Ectodermal cell (in vitro differentiated cells): ENCODE measurements at regions not wholly inside any gene's neighbourhood (a gene's known extent, or its start where the extent isn't known, plus 50 kb on each side); places are given as distances from the start of the nearest gene placed in this dataset.

Experiments
- H3K27ac ChIP-seq: 2 replicates; pipeline ENCODE4 v1.7.0; 2013; ENCODE audit warnings: mild to moderate bottlenecking, low read depth, low read length; ENCODE audit not compliant: insufficient read depth, poor library complexity, severe bottlenecking
- H3K27me3 ChIP-seq: 2 replicates; pipeline ENCODE4 v1.7.0; 2013; ENCODE audit warnings: mild to moderate bottlenecking, low read length; ENCODE audit not compliant: insufficient read depth, control insufficient read depth, poor library complexity, severe bottlenecking
- H3K36me3 ChIP-seq: one replicate; pipeline ENCODE4 v1.7.0; 2013; ENCODE audit warnings: low read length; ENCODE audit not compliant: control insufficient read depth, insufficient read depth
- H3K4me1 ChIP-seq: one replicate; pipeline ENCODE4 v1.7.0; 2013; ENCODE audit warnings: low read length; ENCODE audit not compliant: control insufficient read depth, insufficient read depth
- H3K4me3 ChIP-seq: 2 replicates; pipeline ENCODE4 v1.7.0; 2013; ENCODE audit warnings: low read depth, low read length, control low read depth; ENCODE audit not compliant: insufficient read depth
- H3K9me3 ChIP-seq: 2 replicates; pipeline ENCODE4 v1.7.0; 2013; ENCODE audit warnings: mild to moderate bottlenecking, low read length, moderate library complexity; ENCODE audit not compliant: control insufficient read depth
- WGBS, 2 experiments: methylation state at CpG; one replicate each; pipeline ENCODE4 v1.1.7; 2013; ENCODE audit warnings: missing lambda C conversion rate in 2 of 2; 5-methylcytosine and 5-hydroxymethylcytosine counted together

DNA sequence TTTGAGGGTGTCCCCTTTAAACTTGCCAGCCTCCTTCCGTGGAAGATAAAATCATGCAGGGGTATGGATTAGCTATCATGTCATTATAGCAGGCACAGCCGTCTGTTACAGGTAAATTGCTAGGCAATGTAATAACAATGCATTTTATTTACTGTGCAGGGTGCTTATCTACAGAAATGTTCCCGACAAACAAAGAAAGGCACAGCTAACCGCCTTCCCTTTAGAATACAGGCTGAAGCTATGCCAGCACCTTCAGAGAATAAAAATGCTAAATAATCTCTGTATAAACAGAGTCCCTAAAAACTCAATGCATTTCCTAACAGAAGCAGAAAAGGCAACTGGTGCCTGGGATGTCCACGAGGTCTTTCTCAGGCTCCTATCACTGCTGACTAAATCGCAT lies 239.2 kb downstream of the SPTSSA start:
- no peaks in the 10 kb centered on the region for H3K9me3 ChIP-seq
- no peaks in the 10 kb centered on the region for H3K27me3 ChIP-seq
- no peak overlapping the region for H3K4me3 ChIP-seq
- H3K36me3 ChIP-seq: no peaks in the 10 kb centered on the region
- 83 to 95% methylated on average over 6 of the region's 6 CpGs for whole genome bisulfite sequencing, 2 experiments
- H3K4me1 ChIP-seq: no peaks in the 10 kb centered on the region
- H3K27ac ChIP-seq: no peak overlapping the region

DNA sequence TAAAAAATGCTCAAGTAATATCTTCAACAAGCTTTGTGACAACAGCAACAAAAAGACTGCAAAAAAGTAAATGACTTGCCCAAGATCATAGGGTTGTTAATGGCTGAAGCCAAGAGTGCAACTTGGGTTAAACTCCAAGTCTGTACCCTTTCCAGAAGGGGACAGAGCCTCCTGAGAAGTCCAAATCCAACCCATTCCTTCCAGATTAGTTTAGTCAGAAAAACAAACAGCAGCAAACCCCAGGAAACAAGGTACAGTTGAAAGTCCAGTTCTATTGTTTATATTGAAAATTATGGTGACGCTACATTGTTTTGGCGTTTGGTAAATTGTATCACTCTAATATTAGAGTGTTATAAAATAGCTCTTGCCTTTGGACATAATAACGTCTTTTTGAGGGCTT lies 239.9 kb downstream of the SPTSSA start:
- H3K36me3 ChIP-seq: no peaks in the 10 kb centered on the region
- H3K27me3 ChIP-seq: no peaks in the 10 kb centered on the region
- no peaks in the 10 kb centered on the region for H3K4me1 ChIP-seq
- no peak overlapping the region for H3K27ac ChIP-seq
- WGBS, 2 experiments: 93 to 96% methylated on average over 2 to 3 of the region's 3 CpGs
- no peaks in the 10 kb centered on the region for H3K9me3 ChIP-seq
- H3K4me3 ChIP-seq: no peak overlapping the region

GRCh38 chr14:34220921-34221320 lies 241.1 kb downstream of the SPTSSA start:
- H3K27me3 ChIP-seq: no peaks in the 10 kb centered on the region
- no peaks in the 10 kb centered on the region for H3K4me1 ChIP-seq
- H3K4me3 ChIP-seq: no peak overlapping the region
- H3K27ac ChIP-seq: no peak overlapping the region
- no peaks in the 10 kb centered on the region for H3K9me3 ChIP-seq
- H3K36me3 ChIP-seq: no peaks in the 10 kb centered on the region
- 57 to 64% methylated on average over 7 of the region's 7 CpGs for WGBS, 2 experiments

GRCh38 chr14:34220378-34220706 lies 241.7 kb downstream of the SPTSSA start:
- no peak overlapping the region for H3K4me3 ChIP-seq
- no peaks in the 10 kb centered on the region for H3K27me3 ChIP-seq
- H3K27ac ChIP-seq: no peak overlapping the region
- H3K4me1 ChIP-seq: no peaks in the 10 kb centered on the region
- no peaks in the 10 kb centered on the region for H3K9me3 ChIP-seq
- 80 to 81% methylated on average over 1 to 2 of the region's 2 CpGs for WGBS, 2 experiments
- H3K36me3 ChIP-seq: no peaks in the 10 kb centered on the region

DNA sequence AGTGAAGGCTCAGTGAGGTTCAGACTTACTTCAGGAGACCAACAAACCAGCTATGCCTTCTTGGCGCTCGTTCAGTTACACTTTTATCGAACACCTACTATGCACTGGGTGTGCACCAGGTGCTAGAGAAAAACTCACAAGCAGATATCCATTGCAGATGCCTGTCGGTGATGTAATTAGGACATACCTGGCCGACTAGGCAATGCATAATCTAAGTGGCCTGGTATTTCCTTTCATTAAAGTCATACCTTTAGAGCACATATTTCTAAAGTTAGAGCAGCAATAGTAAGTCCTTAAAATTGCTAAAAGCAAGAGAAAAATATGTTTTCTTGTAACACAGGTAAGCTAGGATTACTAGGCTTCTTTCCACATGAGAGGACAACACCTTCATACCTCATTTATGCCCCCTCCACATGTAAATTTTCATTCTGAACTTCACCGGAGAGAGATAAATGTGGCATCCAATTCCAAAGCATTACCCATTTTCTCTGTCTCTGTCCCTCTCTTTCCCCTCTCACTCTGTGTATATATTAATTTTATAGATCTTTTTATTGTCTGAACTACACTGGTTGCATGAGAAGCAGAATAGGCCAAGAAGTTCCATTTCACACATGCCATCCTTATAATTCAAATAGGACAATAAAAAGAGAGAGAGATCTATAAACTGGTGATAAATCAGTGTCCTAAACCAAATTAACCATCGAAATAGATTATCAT lies 242.2 kb downstream of the SPTSSA start:
- no peak overlapping the region for H3K27ac ChIP-seq
- no peak overlapping the region for H3K4me3 ChIP-seq
- H3K27me3 ChIP-seq: no peaks in the 10 kb centered on the region
- no peaks in the 10 kb centered on the region for H3K36me3 ChIP-seq
- H3K9me3 ChIP-seq: no peaks in the 10 kb centered on the region
- WGBS, 2 experiments: 95 to 96% methylated on average over 6 to 7 of the region's 7 CpGs
- H3K4me1 ChIP-seq: no peaks in the 10 kb centered on the region

- Histone ChIP-seq H3K9me3 (no peaks in the 10 kb centered on the region), H3K27me3 (no peaks in the 10 kb centered on the region), H3K4me1 (no peaks in the 10 kb centered on the region), H3K4me3 (no peak overlapping the region), H3K36me3 (no peaks in the 10 kb centered on the region), H3K27ac (no peak overlapping the region)
- WGBS, 2 experiments: 78 to 94% methylated on average over 1 to 2 of the region's 2 CpGs
These were observed 243.2 kb downstream of the SPTSSA start for GRCh38 chr14:34218881-34219280.

DNA sequence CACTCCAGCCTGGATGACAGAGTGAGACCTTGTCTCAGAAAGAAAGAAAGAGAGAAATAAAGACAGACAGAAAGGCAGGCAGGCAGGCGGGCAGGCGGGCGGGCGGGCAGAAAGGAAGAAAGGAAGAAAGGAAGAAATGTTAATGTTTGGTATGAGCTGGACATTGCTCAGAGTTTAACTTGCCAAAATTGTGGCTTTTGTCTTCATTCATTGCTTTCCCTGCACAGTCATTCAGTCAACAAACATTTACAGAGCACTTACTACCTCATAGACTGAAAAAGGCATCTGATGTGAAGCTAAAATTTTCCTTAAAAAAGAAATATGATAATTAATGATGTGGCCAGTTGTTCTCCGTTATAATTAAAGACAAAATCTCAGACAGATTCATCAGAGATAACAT lies 247.1 kb downstream of the SPTSSA start:
- Histone ChIP-seq H3K4me1 (no peaks in the 10 kb centered on the region), H3K27ac (no peak overlapping the region), H3K4me3 (no peak overlapping the region), H3K9me3 (no peaks in the 10 kb centered on the region), H3K36me3 (no peaks in the 10 kb centered on the region), H3K27me3 (no peaks in the 10 kb centered on the region)
- 95 to 98% methylated on average over 5 of the region's 5 CpGs for WGBS, 2 experiments

DNA sequence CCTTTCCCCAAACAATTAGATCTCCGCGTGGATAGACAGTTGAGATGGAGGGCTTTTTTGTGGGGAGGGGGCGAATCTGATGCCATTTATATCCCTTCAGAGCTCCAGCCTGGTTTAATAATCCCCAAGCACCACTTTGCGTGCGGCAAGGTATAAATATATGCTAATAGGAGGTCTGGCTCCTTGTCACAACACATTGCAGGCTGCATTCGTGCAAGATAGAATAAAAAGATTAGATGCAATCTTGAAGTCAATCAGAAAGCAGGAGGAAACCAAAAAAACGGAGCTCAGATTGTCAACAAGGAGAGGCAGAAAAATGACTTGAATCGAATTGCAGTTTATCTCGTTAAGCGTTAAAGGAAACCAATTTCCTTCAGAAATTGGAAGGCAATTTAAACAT lies 248.7 kb downstream of the SPTSSA start:
- no peaks in the 10 kb centered on the region for H3K27me3 ChIP-seq
- H3K9me3 ChIP-seq: no peaks in the 10 kb centered on the region
- no peak overlapping the region for H3K27ac ChIP-seq
- no peaks in the 10 kb centered on the region for H3K4me1 ChIP-seq
- no peak overlapping the region for H3K4me3 ChIP-seq
- H3K36me3 ChIP-seq: no peaks in the 10 kb centered on the region
- WGBS, 2 experiments: 94 to 95% methylated on average over 10 of the region's 10 CpGs

GRCh38 chr14:34212172-34212929 lies 249.7 kb downstream of the SPTSSA start:
- H3K9me3 ChIP-seq: no peaks in the 10 kb centered on the region
- H3K36me3 ChIP-seq: no peaks in the 10 kb centered on the region
- H3K4me3 ChIP-seq: no peak overlapping the region
- WGBS, 2 experiments: 94 to 98% methylated on average over 7 of the region's 7 CpGs
- H3K27me3 ChIP-seq: no peaks in the 10 kb centered on the region
- H3K27ac ChIP-seq: no peak overlapping the region
- H3K4me1 ChIP-seq: no peaks in the 10 kb centered on the region

- Histone ChIP-seq H3K27me3 (no peaks in the 10 kb centered on the region), H3K4me3 (no peak overlapping the region), H3K4me1 (no peaks in the 10 kb centered on the region), H3K9me3 (no peaks in the 10 kb centered on the region), H3K27ac (no peak overlapping the region), H3K36me3 (no peaks in the 10 kb centered on the region)
- 88 to 94% methylated on average over 3 of the region's 3 CpGs for WGBS, 2 experiments
These were observed 250.3 kb downstream of the SPTSSA start for GRCh38 chr14:34211732-34212131.
